PC-3 (cell line): ENCODE measurements at regions not wholly inside any gene's neighbourhood (a gene's known extent, or its start where the extent isn't known, plus 50 kb on each side); places are given as distances from the start of the nearest gene placed in this dataset.
A peak's percentile ranks its signal among the peaks of the same experiment; 100 is the strongest.

ENCODE experiments used
- ATAC-seq: fragments of 200-7000 bp; cut with Tn5 transposase; 2 replicates; pipeline ENCODE4 v1.9.1; 2020; ENCODE audit warnings: mild to moderate bottlenecking, moderate library complexity
- BruUV-seq: library from RNA; stranded (reverse); fragments of 400-500 nt; replicated peaks from 2 replicates; lab custom pipeline; 2021; lab: Mats Ljungman, UMichigan
- CTCF ChIA-PET: fragments of 300-600 bp; sonication (Branson Sonifier 250); formaldehyde crosslinking; loops from one replicate; lab custom pipeline; 2022; ENCODE audit warnings: antibody characterized with exemption; lab: Charles Lee
- POLR2A ChIA-PET: fragments of 300-600 bp; sonication (Branson Sonifier 250); formaldehyde crosslinking; loops from one replicate; lab custom pipeline; 2022; ENCODE audit warnings: antibody characterized with exemption; ENCODE audit not compliant: unreplicated experiment; lab: Charles Lee
- DNase-seq: peaks from one replicate; pipeline ENCODE4 v3.0.0-alpha.2; 2015
- H2AFZ ChIP-seq: fragments of 300-600 bp; sonication (generic); 2 replicates; pipeline ENCODE4 v1.6.0; 2016; ENCODE audit warnings: antibody characterized with exemption, low read length
- H3F3A ChIP-seq: fragments of 300-600 bp; sonication (generic); one replicate; pipeline ENCODE4 v1.6.0; 2017; ENCODE audit warnings: antibody characterized with exemption, low read length, control low read depth, mild to moderate bottlenecking; ENCODE audit not compliant: unreplicated experiment
- H3K27ac ChIP-seq: fragments of 300-600 bp; sonication (generic); 2 replicates; pipeline ENCODE4 v1.5.1; 2016; ENCODE audit warnings: mild to moderate bottlenecking, low read length
- H3K27me3 ChIP-seq: fragments of 300-600 bp; sonication (generic); 2 replicates; pipeline ENCODE4 v1.6.1; 2016; ENCODE audit warnings: low read length, mixed read lengths
- H3K36me3 ChIP-seq: fragments of 300-600 bp; sonication (generic); 2 replicates; pipeline ENCODE4 v1.6.1; 2016; ENCODE audit warnings: low read depth, mixed run types, low read length, mixed read lengths
- H3K4me1 ChIP-seq: fragments of 300-600 bp; sonication (generic); 2 replicates; pipeline ENCODE4 v1.5.1; 2016; ENCODE audit warnings: low read length; ENCODE audit not compliant: insufficient read depth
- H3K4me2 ChIP-seq: fragments of 300-600 bp; sonication (generic); 2 replicates; pipeline ENCODE4 v1.6.0; 2016; ENCODE audit warnings: low read length
- H3K4me3 ChIP-seq: fragments of 300-600 bp; sonication (generic); 2 replicates; pipeline ENCODE4 v1.5.1; 2016; ENCODE audit warnings: mild to moderate bottlenecking, low read length, mixed read lengths
- H3K79me2 ChIP-seq: fragments of 300-600 bp; sonication (generic); 2 replicates; pipeline ENCODE4 v1.6.1; 2017; ENCODE audit warnings: low read length, mixed read lengths
- H3K9ac ChIP-seq: fragments of 300-600 bp; sonication (generic); 2 replicates; pipeline ENCODE4 v1.6.0; 2016; ENCODE audit warnings: mild to moderate bottlenecking, low read length
- H3K9me2 ChIP-seq: fragments of 300-600 bp; sonication (generic); replicated peaks from 2 replicates; pipeline ENCODE4 v1.6.1; 2016; ENCODE audit warnings: mixed run types, low read length, mixed read lengths
- H3K9me3 ChIP-seq: fragments of 300-600 bp; sonication (generic); 2 replicates; pipeline ENCODE4 v1.6.1; 2016; ENCODE audit warnings: low read length, mixed read lengths
- H4K20me1 ChIP-seq: fragments of 300-600 bp; sonication (generic); 2 replicates; pipeline ENCODE4 v1.6.1; 2016; ENCODE audit warnings: low read length, mixed read lengths
- CTCF ChIP-seq: fragments of 300-600 bp; sonication (generic); conservative IDR thresholded peaks from 2 replicates; pipeline ENCODE4 v1.5.1; 2017; ENCODE audit warnings: antibody characterized with exemption, low read depth, mild to moderate bottlenecking, low read length
- EZH2 ChIP-seq: fragments of 300-600 bp; sonication (generic); IDR thresholded peaks from one replicate; pipeline ENCODE4 v1.6.1; 2017; ENCODE audit warnings: antibody characterized with exemption, mild to moderate bottlenecking, low read length; ENCODE audit not compliant: unreplicated experiment
- EZH2phosphoT487 ChIP-seq: fragments of 300-600 bp; sonication (generic); IDR thresholded peaks from 2 replicates; pipeline ENCODE4 v1.6.1; 2018; ENCODE audit warnings: mild to moderate bottlenecking, antibody characterized with exemption, low read length, borderline replicate concordance
- intact Hi-C: fragments of 100-400 bp; cut with micrococcal nuclease; formaldehyde crosslinking; loops from 2 replicates; pipeline ENCODE4 v1.9.0; 2023

GRCh38 chr7:39888171-39888853 lies 61.7 kb upstream of the CDK13 start:
- intact Hi-C loops: no loop called here
- ATAC-seq (0 out of 2 replicates have a peak, but pooled peaks have one; percentile 25), DNase-seq (no peak)
- H4K20me1 ChIP-seq: no peaks in the 10 kb centered on the region
- H3K4me3 ChIP-seq: no peak overlapping the region
- POLR2A ChIA-PET: interaction anchor here (0.6 kb wide), 2 partner anchors 59 to 117 kb away, joined by 6 to 11 read pairs; no protein-coding TSS in a partner anchor
- H3K27me3 ChIP-seq: no peaks in the 10 kb centered on the region
- no peaks in the 10 kb centered on the region for H3K79me2 ChIP-seq
- H3K9ac ChIP-seq: no peak overlapping the region
- no peak overlapping the region for H3K4me2 ChIP-seq
- no peak overlapping the region for H2AFZ ChIP-seq
- H3K4me1 ChIP-seq: peaks cover 20% of the 10 kb centered on the region
- no peaks in the 10 kb centered on the region for H3K9me2 ChIP-seq
- H3K27ac ChIP-seq: no peak overlapping the region
- no peak for TF ChIP-seq EZH2phosphoT487
- no peak for TF ChIP-seq CTCF
- TF ChIP-seq EZH2: no peak
- CTCF ChIA-PET: interaction anchor here (1.1 kb wide), 1 partner anchor 8 kb away, joined by 3 read pairs; no protein-coding TSS in a partner anchor
- no peaks in the 10 kb centered on the region for H3K9me3 ChIP-seq
- H3K36me3 ChIP-seq: no peaks in the 10 kb centered on the region
- no TSS peak for BruUV-seq
- no peaks in the 10 kb centered on the region for H3F3A ChIP-seq

GRCh38 chr7:39890411-39890810 lies 59.6 kb upstream of the CDK13 start:
- Histone ChIP-seq H3K27ac (no peak overlapping the region), H3K79me2 (no peaks in the 10 kb centered on the region), H3K9me3 (no peaks in the 10 kb centered on the region), H4K20me1 (no peaks in the 10 kb centered on the region), H3F3A (no peaks in the 10 kb centered on the region), H3K9ac (no peak overlapping the region), H3K4me2 (no peak overlapping the region), H3K4me1 (peaks cover 23% of the 10 kb centered on the region), H3K27me3 (no peaks in the 10 kb centered on the region), H2AFZ (no peak overlapping the region), H3K9me2 (no peaks in the 10 kb centered on the region), H3K36me3 (no peaks in the 10 kb centered on the region), H3K4me3 (no peak overlapping the region)
- ChIA-PET CTCF (no interaction called here), POLR2A (no interaction called here)
- ATAC-seq: no peak
- BruUV-seq: no TSS peak
- TF ChIP-seq EZH2phosphoT487 (no peak), EZH2 (no peak), CTCF (no peak)
- intact Hi-C loops: no loop called here
- DNase-seq: no peak

GRCh38 chr7:39891894-39892293 lies 58.2 kb upstream of the CDK13 start:
- Histone ChIP-seq H3K27ac (peak overlapping the region; percentile 21; the same call in 1 of the 2 replicates), H3K79me2 (no peaks in the 10 kb centered on the region), H3K4me1 (peaks cover 23% of the 10 kb centered on the region), H3K4me3 (no peak overlapping the region), H2AFZ (no peak overlapping the region), H3K27me3 (no peaks in the 10 kb centered on the region), H3K9me3 (no peaks in the 10 kb centered on the region), H4K20me1 (no peaks in the 10 kb centered on the region), H3K9ac (no peak overlapping the region), H3F3A (no peaks in the 10 kb centered on the region), H3K4me2 (peak overlapping the region; percentile 26; the same call in 1 of the 2 replicates), H3K36me3 (no peaks in the 10 kb centered on the region), H3K9me2 (no peaks in the 10 kb centered on the region)
- no TSS peak for BruUV-seq
- POLR2A ChIA-PET: no interaction called here
- no peak for ATAC-seq
- DNase-seq: no peak
- intact Hi-C loops: no loop called here
- TF ChIP-seq EZH2: no peak
- no peak for TF ChIP-seq EZH2phosphoT487
- TF ChIP-seq CTCF: no peak
- CTCF ChIA-PET: interaction anchor here (1.7 kb wide), 1 partner anchor 161 kb away, joined by 4 read pairs; no protein-coding TSS in a partner anchor
